Erythroblast (primary cell): ENCODE measurements at regions not wholly inside any gene's neighbourhood (a gene's known extent, or its start where the extent isn't known, plus 50 kb on each side); places are given as distances from the start of the nearest gene placed in this dataset.
"Not testable (repeated sequence)": the region's sequence is repeated elsewhere in the genome, so short reads cannot be mapped to it uniquely, and the experiment has no call there.

ENCODE experiments used
- DNase-seq, 2 experiments: peaks; one replicate each; lab custom pipeline; 2025; lab: John Stamatoyannopoulos, UW
- GATA1 ChIP-seq: IDR thresholded peaks from 2 replicates; pipeline ENCODE4 v1.6.1; 2011; ENCODE audit warnings: low read depth, mild to moderate bottlenecking, control low read depth, low read length, moderate library complexity
- POLR2A ChIP-seq: IDR thresholded peaks from 2 replicates; pipeline ENCODE4 v1.6.1; 2011; ENCODE audit warnings: mild to moderate bottlenecking, low read length

- no peak for DNase-seq
- TF ChIP-seq POLR2A = no peak
These were observed 216.1 kb downstream of the NPHP4 start for GRCh38 chr1:5776035-5776550.

- TF ChIP-seq POLR2A = no peak
- no peak for TF ChIP-seq GATA1
- no peak for DNase-seq
These were observed 218.2 kb downstream of the NPHP4 start for GRCh38 chr1:5774019-5774418.

- no peak for TF ChIP-seq GATA1
- TF ChIP-seq POLR2A = no peak
- DNase-seq = no peak
These were observed 220.4 kb downstream of the NPHP4 start for GRCh38 chr1:5771788-5772187.

GRCh38 chr1:5770981-5771765, 221.1 kb downstream of the NPHP4 start:
- TF ChIP-seq POLR2A (no peak), GATA1 (no peak)
- no peak for DNase-seq

- no peak for TF ChIP-seq GATA1
- no peak for TF ChIP-seq POLR2A
- no peak for DNase-seq
These were observed 222.5 kb downstream of the NPHP4 start for GRCh38 chr1:5769760-5770159.

GRCh38 chr1:5769146-5769545, 223.1 kb downstream of the NPHP4 start:
- no peak for DNase-seq

GRCh38 chr1:5768014-5768413, 224.2 kb downstream of the NPHP4 start:
- no peak for DNase-seq
- TF ChIP-seq POLR2A (no peak), GATA1 (no peak)

More at GRCh38 chr1:5769146-5769545, 223.1 kb downstream of the NPHP4 start:
- no peak for TF ChIP-seq POLR2A
- TF ChIP-seq GATA1 = no peak

- DNase-seq = not testable (repeated sequence)
These were observed 225.2 kb downstream of the NPHP4 start for GRCh38 chr1:5766996-5767395.

GRCh38 chr1:5765997-5766913, 226.0 kb downstream of the NPHP4 start:
- TF ChIP-seq POLR2A (no peak), GATA1 (no peak)
- DNase-seq = no peak

GRCh38 chr1:5765483-5765882, 226.7 kb downstream of the NPHP4 start:
- TF ChIP-seq GATA1 (no peak), POLR2A (no peak)
- no peak for DNase-seq

GRCh38 chr1:5764959-5765358, 227.3 kb downstream of the NPHP4 start:
- TF ChIP-seq GATA1 (no peak), POLR2A (no peak)
- no peak for DNase-seq

- TF ChIP-seq GATA1 = no peak
- TF ChIP-seq POLR2A = no peak
- no peak for DNase-seq
These were observed 227.8 kb downstream of the NPHP4 start for GRCh38 chr1:5764464-5764863.

GRCh38 chr1:5763696-5764370, 228.4 kb downstream of the NPHP4 start:
- DNase-seq = no peak
- TF ChIP-seq GATA1 (no peak), POLR2A (no peak)

- DNase-seq = no peak
- TF ChIP-seq GATA1 (no peak), POLR2A (no peak)
These were observed 233.2 kb downstream of the NPHP4 start for GRCh38 chr1:5758859-5759578.
